ENCODE measurements at regions not wholly inside any gene's neighbourhood (a gene's known extent, or its start where the extent isn't known, plus 50 kb on each side); places are given as distances from the start of the nearest gene placed in this dataset.

DNA sequence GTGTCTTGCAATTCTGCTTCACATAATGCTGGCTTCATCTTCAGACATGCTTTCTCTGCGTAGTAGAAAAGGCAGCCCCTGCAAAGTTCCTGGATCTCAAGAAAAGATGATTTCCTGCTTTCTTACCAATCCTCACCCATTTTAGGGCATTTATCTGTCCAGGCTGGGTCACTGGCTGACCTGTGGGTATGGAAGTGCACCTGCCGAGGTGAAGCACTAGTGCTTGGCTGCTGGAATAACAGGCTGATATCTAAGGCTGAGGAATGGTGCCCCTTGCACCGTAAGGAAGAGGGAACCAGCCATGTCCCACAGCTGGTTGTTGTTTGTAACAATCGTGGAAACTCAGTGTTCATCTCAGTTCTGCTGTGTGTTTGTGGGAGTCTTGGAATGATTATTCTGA lies 138.0 kb upstream of the KLF6 start:
- TF ChIP-seq, protein P1, sequence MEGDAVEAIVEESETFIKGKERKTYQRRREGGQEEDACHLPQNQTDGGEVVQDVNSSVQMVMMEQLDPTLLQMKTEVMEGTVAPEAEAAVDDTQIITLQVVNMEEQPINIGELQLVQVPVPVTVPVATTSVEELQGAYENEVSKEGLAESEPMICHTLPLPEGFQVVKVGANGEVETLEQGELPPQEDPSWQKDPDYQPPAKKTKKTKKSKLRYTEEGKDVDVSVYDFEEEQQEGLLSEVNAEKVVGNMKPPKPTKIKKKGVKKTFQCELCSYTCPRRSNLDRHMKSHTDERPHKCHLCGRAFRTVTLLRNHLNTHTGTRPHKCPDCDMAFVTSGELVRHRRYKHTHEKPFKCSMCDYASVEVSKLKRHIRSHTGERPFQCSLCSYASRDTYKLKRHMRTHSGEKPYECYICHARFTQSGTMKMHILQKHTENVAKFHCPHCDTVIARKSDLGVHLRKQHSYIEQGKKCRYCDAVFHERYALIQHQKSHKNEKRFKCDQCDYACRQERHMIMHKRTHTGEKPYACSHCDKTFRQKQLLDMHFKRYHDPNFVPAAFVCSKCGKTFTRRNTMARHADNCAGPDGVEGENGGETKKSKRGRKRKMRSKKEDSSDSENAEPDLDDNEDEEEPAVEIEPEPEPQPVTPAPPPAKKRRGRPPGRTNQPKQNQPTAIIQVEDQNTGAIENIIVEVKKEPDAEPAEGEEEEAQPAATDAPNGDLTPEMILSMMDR (IDR thresholded peaks at IDR 0.05; ENCODE audit: insufficient read depth, low read length), result no peak
- TF ChIP-seq GABPA (IDR thresholded peaks at IDR 0.05; ENCODE audit: low read depth) (no peak), SPI1 (IDR thresholded peaks at IDR 0.05; ENCODE audit: borderline replicate concordance, low read depth) (no peak), POLR2AphosphoS5 (IDR thresholded peaks at IDR 0.05; ENCODE audit: low read depth) (no peak)
